ENCODE measurements at regions not wholly inside any gene's neighbourhood (a gene's known extent, or its start where the extent isn't known, plus 50 kb on each side); places are given as distances from the start of the nearest gene placed in this dataset.

DNA sequence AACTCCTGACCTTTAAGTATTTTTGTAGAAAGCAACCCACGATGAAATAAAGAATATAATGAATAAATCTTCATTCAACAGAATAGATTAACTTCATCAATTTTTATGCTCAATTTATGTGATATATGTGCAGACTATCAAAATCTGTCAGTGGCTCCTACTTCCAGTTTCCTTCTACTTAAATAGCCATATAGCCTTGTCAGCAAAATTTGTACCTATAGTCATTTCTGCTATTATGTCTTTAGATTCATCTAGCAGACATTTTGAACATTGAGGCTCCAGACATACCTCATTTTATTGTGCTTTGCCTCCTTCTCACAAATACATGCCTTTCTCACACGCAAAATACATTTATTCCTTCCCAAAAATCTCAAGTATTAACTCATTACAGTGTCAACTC, 971.7 kb downstream of the FAM133A start:
- no peak overlapping the region for H2AK5ac ChIP-seq (ENCODE audit: low read length)
- H3K79me1 ChIP-seq (ENCODE audit: low read length): no peaks in the 10 kb centered on the region
- H3K4me3 ChIP-seq (ENCODE audit: low read depth, low read length): no peak overlapping the region
- H2BK5ac ChIP-seq (ENCODE audit: low read depth, low read length, poor library complexity): no peak overlapping the region
- no peak overlapping the region for H3K4me2 ChIP-seq (ENCODE audit: low read length)
- H3K4me1 ChIP-seq (ENCODE audit: control insufficient read depth in 1 of 2, insufficient read depth in 2 of 2, low read length in 2 of 2): no peaks in the 10 kb centered on the region
- no peaks in the 10 kb centered on the region for H3K36me3 ChIP-seq (ENCODE audit: control insufficient read depth in 1 of 2, insufficient read depth in 2 of 2, low read length in 2 of 2)
- no peak overlapping the region for H3K27ac ChIP-seq (ENCODE audit: low read depth, low read length)
- H4K91ac ChIP-seq (ENCODE audit: low read depth, low read length): no peak overlapping the region
- H4K8ac ChIP-seq (ENCODE audit: low read depth, low read length): no peak overlapping the region
- no peak overlapping the region for H3K18ac ChIP-seq (ENCODE audit: low read length)
- H2BK120ac ChIP-seq (ENCODE audit: insufficient read depth, low read length, poor library complexity): no peak overlapping the region
- 100% methylated on average over 1 of the region's 2 CpGs for WGBS (ENCODE audit: extremely low coverage, insufficient coverage, insufficient read length)
- no peaks in the 10 kb centered on the region for H3K27me3 ChIP-seq (ENCODE audit: insufficient read depth, low read length)
- no peaks in the 10 kb centered on the region for H3K79me2 ChIP-seq (ENCODE audit: control insufficient read depth, insufficient read depth, low read length, poor library complexity)
- H2BK12ac ChIP-seq (ENCODE audit: low read length): no peak overlapping the region
- H3K23ac ChIP-seq (ENCODE audit: low read length): no peak overlapping the region
- H2AFZ ChIP-seq (ENCODE audit: insufficient read depth, low read length, poor library complexity): no peak overlapping the region
- no peak overlapping the region for H3K14ac ChIP-seq (ENCODE audit: low read length)
- H3K4ac ChIP-seq (ENCODE audit: low read depth, low read length): no peak overlapping the region
- no peak overlapping the region for H4K12ac ChIP-seq (ENCODE audit: low read depth, low read length)
- no peaks in the 10 kb centered on the region for H3K9me3 ChIP-seq (ENCODE audit: insufficient read depth, low read depth, low read length)
- no peak for DNase-seq
- H3K9ac ChIP-seq (ENCODE audit: low read length): no peak overlapping the region

DNA sequence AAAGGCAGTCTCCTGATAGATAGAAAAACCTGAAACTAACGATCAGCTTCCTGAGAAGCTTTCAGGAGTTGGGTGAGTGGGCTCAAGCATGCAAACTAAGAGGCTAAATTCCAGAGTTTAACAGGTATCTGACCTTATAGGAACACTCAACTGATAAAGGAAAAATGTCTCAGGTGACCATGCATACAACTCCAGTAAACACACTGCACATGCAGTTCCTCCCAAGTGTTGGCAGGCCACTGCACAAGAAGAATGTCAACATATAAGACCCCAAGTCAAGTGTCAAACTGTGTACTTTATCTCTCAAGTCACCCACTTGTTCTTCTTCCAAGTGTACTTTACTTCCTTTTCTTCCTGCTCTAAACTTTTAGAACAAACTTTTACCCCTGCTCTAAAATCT, 981.2 kb downstream of the FAM133A start:
- no peak overlapping the region for H3K23ac ChIP-seq (ENCODE audit: low read length)

DNA sequence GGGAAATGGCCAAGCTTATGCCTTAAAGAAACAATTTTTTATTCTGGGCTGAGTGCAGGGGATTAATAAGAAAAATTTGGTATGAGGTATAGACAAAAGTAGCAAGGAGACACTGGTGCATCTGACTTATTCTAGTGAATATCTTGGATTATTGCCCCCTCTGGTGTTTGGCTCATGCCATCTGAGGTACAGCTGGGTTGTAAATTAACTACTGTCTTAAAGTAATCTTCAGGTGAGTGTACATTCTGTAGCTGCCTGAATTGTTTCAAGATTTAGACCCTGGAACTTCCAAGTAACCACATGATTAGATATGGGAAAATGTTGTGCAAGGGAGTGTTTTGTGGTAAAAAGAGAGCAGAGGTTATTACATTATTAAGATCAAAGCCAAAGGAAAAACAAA, 988.7 kb downstream of the FAM133A start:
- Histone ChIP-seq H3K4me1 (ENCODE audit: control insufficient read depth in 1 of 2, insufficient read depth in 2 of 2, low read length in 2 of 2) (no peaks in the 10 kb centered on the region), H4K8ac (ENCODE audit: low read depth, low read length) (no peak overlapping the region), H3K36me3 (ENCODE audit: control insufficient read depth in 1 of 2, insufficient read depth in 2 of 2, low read length in 2 of 2) (no peaks in the 10 kb centered on the region), H3K27me3 (ENCODE audit: insufficient read depth, low read length) (no peaks in the 10 kb centered on the region), H3K9ac (ENCODE audit: low read length) (no peak overlapping the region), H3K79me2 (ENCODE audit: control insufficient read depth, insufficient read depth, low read length, poor library complexity) (no peaks in the 10 kb centered on the region), H4K12ac (ENCODE audit: low read depth, low read length) (no peak overlapping the region), H3K14ac (ENCODE audit: low read length) (no peak overlapping the region), H4K91ac (ENCODE audit: low read depth, low read length) (no peak overlapping the region), H3K4ac (ENCODE audit: low read depth, low read length) (no peak overlapping the region), H3K27ac (ENCODE audit: low read depth, low read length) (no peak overlapping the region), H2AK5ac (ENCODE audit: low read length) (no peak overlapping the region), H3K4me3 (ENCODE audit: low read depth, low read length) (no peak overlapping the region), H2AFZ (ENCODE audit: insufficient read depth, low read length, poor library complexity) (no peak overlapping the region), H3K23ac (ENCODE audit: low read length) (no peak overlapping the region), H3K79me1 (ENCODE audit: low read length) (no peaks in the 10 kb centered on the region), H2BK12ac (ENCODE audit: low read length) (no peak overlapping the region), H2BK5ac (ENCODE audit: low read depth, low read length, poor library complexity) (no peak overlapping the region), H2BK120ac (ENCODE audit: insufficient read depth, low read length, poor library complexity) (no peak overlapping the region), H3K4me2 (ENCODE audit: low read length) (no peak overlapping the region), H3K18ac (ENCODE audit: low read length) (no peak overlapping the region), H3K9me3 (ENCODE audit: insufficient read depth, low read depth, low read length) (peaks cover 2% of the 10 kb centered on the region)
- DNase-seq: peak in 1 of 2 donors; percentile 3

More for the DNA sequence above, 981.2 kb downstream of the FAM133A start:
- Histone ChIP-seq H2AFZ (ENCODE audit: insufficient read depth, low read length, poor library complexity) (no peak overlapping the region), H4K12ac (ENCODE audit: low read depth, low read length) (no peak overlapping the region), H3K14ac (ENCODE audit: low read length) (no peak overlapping the region), H2AK5ac (ENCODE audit: low read length) (no peak overlapping the region), H3K79me1 (ENCODE audit: low read length) (no peaks in the 10 kb centered on the region), H3K27ac (ENCODE audit: low read depth, low read length) (no peak overlapping the region), H4K91ac (ENCODE audit: low read depth, low read length) (no peak overlapping the region), H3K9me3 (ENCODE audit: insufficient read depth, low read depth, low read length) (peaks cover 2% of the 10 kb centered on the region), H3K4me3 (ENCODE audit: low read depth, low read length) (no peak overlapping the region), H3K9ac (ENCODE audit: low read length) (no peak overlapping the region), H2BK120ac (ENCODE audit: insufficient read depth, low read length, poor library complexity) (no peak overlapping the region), H3K4ac (ENCODE audit: low read depth, low read length) (no peak overlapping the region), H3K18ac (ENCODE audit: low read length) (no peak overlapping the region), H2BK5ac (ENCODE audit: low read depth, low read length, poor library complexity) (no peak overlapping the region), H3K4me2 (ENCODE audit: low read length) (no peak overlapping the region), H2BK12ac (ENCODE audit: low read length) (no peak overlapping the region), H3K36me3 (ENCODE audit: control insufficient read depth in 1 of 2, insufficient read depth in 2 of 2, low read length in 2 of 2) (no peaks in the 10 kb centered on the region), H3K79me2 (ENCODE audit: control insufficient read depth, insufficient read depth, low read length, poor library complexity) (no peaks in the 10 kb centered on the region), H3K4me1 (ENCODE audit: control insufficient read depth in 1 of 2, insufficient read depth in 2 of 2, low read length in 2 of 2) (peaks cover 0 to 2% of the 10 kb centered on the region in 2 experiments), H3K27me3 (ENCODE audit: insufficient read depth, low read length) (no peaks in the 10 kb centered on the region), H4K8ac (ENCODE audit: low read depth, low read length) (no peak overlapping the region)
- no CpG with 5 or more reads among the region's 1 CpG for WGBS (ENCODE audit: extremely low coverage, insufficient coverage, insufficient read length)
- DNase-seq: no peak

DNA sequence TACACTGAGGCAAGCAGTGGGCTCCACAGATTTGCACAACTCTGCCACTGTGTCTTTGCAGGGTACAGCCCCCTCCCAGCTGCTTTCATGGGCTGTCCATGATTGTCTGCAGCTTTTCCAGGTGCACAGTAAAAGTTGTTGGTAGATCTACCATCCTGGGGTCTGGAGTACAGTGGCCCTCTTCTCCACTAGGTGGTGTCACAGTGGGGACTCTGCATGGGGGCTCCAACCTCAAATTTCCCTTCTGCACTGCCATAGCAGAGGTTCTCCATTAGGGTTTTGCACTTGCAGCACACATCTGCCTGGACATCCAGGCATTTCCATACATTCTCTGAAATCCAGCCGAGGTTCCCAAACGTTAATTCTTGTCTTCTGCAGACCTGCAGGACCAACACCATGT, 1002.3 kb downstream of the FAM133A start:
- no peak overlapping the region for H4K12ac ChIP-seq (ENCODE audit: low read depth, low read length)
- no peaks in the 10 kb centered on the region for H3K79me1 ChIP-seq (ENCODE audit: low read length)
- H3K79me2 ChIP-seq (ENCODE audit: control insufficient read depth, insufficient read depth, low read length, poor library complexity): no peaks in the 10 kb centered on the region
- no peaks in the 10 kb centered on the region for H3K27me3 ChIP-seq (ENCODE audit: insufficient read depth, low read length)
- no peaks in the 10 kb centered on the region for H3K4me1 ChIP-seq (ENCODE audit: control insufficient read depth in 1 of 2, insufficient read depth in 2 of 2, low read length in 2 of 2)
- H2AK5ac ChIP-seq (ENCODE audit: low read length): no peak overlapping the region
- H3K36me3 ChIP-seq (ENCODE audit: control insufficient read depth in 1 of 2, insufficient read depth in 2 of 2, low read length in 2 of 2): peaks cover 0 to 2% of the 10 kb centered on the region in 2 experiments
- H3K14ac ChIP-seq (ENCODE audit: low read length): no peak overlapping the region
- no peak for DNase-seq
- no peak overlapping the region for H2BK12ac ChIP-seq (ENCODE audit: low read length)
- H3K23ac ChIP-seq (ENCODE audit: low read length): no peak overlapping the region
- H3K4me2 ChIP-seq (ENCODE audit: low read length): no peak overlapping the region
- no peak overlapping the region for H3K18ac ChIP-seq (ENCODE audit: low read length)
- no peak overlapping the region for H3K9ac ChIP-seq (ENCODE audit: low read length)
- no CpG with 5 or more reads among the region's 2 CpGs for WGBS (ENCODE audit: extremely low coverage, insufficient coverage, insufficient read length)
- no peak overlapping the region for H4K8ac ChIP-seq (ENCODE audit: low read depth, low read length)
- H3K9me3 ChIP-seq (ENCODE audit: insufficient read depth, low read depth, low read length): no peaks in the 10 kb centered on the region
- H2AFZ ChIP-seq (ENCODE audit: insufficient read depth, low read length, poor library complexity): no peak overlapping the region
- no peak overlapping the region for H3K27ac ChIP-seq (ENCODE audit: low read depth, low read length)
- no peak overlapping the region for H2BK5ac ChIP-seq (ENCODE audit: low read depth, low read length, poor library complexity)
- H4K91ac ChIP-seq (ENCODE audit: low read depth, low read length): no peak overlapping the region
- no peak overlapping the region for H3K4me3 ChIP-seq (ENCODE audit: low read depth, low read length)
- H3K4ac ChIP-seq (ENCODE audit: low read depth, low read length): no peak overlapping the region
- H2BK120ac ChIP-seq (ENCODE audit: insufficient read depth, low read length, poor library complexity): no peak overlapping the region

Measured in trophoblast cell (in vitro differentiated cells and primary cell).